ENCODE measurements at regions not wholly inside any gene's neighbourhood (a gene's known extent, or its start where the extent isn't known, plus 50 kb on each side); places are given as distances from the start of the nearest gene placed in this dataset.

DNA sequence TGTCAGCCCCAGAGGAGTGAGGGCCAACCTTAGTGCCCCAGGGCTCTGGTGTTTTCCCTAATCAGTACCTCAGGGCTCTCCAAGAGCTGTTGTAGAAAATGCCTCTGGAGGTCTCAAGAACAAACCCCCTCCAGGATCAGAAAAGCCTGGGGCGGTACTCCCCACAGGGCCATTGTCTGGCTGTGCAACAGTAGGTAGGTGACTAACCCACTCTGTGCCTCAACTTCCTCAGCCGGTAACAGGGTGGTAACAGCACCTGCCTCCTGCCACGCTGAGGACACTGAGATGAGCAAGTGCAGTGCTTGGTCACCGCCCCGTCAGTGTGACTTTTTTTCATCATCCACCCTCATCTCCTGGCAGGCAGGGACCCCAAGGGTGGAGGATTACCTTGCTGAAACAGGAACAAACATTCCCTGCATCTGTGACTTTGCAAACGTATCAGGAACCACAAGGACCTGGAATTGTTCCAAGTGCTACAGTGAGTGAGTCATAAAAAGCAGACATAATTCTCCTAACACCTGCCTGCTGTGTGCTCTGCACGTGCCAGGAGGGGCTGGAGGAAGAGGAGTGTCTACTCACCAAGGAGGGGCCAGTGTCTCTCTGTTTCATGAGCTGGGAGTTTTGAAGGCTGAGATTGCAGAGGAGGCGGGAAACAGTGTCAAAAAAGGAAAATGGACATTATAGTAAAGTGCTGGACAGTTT lies 440.8 kb downstream of the NPHP4 start:
- no peaks in the 10 kb centered on the region for H3K79me2 ChIP-seq (ENCODE audit: insufficient read depth, low read length)
- peak; percentile 15 for DNase-seq
- 0 out of 3 replicates have a peak, but pooled peaks have one; percentile 49 for ATAC-seq (ENCODE audit: insufficient read depth, low read depth)

DNA sequence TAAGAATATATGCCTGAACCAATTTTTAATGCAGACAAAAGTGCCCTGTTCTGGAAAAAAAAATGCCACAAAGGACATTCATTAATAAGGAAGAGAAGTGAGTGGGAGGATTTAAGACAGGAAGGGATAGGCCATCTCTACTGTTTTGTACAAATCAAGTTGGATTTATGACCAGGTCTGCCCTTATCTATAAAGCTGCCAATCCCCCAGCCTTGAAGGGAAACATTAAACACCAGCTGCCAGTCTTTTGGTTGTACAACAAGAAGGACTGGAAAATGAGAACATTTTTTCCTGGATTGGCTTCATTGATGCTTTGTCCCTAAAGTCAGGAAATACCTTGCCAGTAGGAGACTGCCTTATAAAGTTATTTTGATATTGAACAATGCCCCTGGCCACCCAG lies 444.0 kb downstream of the NPHP4 start:
- TF ChIP-seq EZH2 (IDR thresholded peaks at IDR 0.05; ENCODE audit: borderline replicate concordance, low read depth, low read length, severe bottlenecking) = no peak
- TF ChIP-seq, protein P1, sequence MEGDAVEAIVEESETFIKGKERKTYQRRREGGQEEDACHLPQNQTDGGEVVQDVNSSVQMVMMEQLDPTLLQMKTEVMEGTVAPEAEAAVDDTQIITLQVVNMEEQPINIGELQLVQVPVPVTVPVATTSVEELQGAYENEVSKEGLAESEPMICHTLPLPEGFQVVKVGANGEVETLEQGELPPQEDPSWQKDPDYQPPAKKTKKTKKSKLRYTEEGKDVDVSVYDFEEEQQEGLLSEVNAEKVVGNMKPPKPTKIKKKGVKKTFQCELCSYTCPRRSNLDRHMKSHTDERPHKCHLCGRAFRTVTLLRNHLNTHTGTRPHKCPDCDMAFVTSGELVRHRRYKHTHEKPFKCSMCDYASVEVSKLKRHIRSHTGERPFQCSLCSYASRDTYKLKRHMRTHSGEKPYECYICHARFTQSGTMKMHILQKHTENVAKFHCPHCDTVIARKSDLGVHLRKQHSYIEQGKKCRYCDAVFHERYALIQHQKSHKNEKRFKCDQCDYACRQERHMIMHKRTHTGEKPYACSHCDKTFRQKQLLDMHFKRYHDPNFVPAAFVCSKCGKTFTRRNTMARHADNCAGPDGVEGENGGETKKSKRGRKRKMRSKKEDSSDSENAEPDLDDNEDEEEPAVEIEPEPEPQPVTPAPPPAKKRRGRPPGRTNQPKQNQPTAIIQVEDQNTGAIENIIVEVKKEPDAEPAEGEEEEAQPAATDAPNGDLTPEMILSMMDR (IDR thresholded peaks at IDR 0.05; ENCODE audit: borderline replicate concordance, extremely low read depth, low read length, poor library complexity, severe bottlenecking) = no peak
- Histone ChIP-seq H3K27ac (ENCODE audit: low read length) (no peak overlapping the region), H4K20me1 (ENCODE audit: insufficient read depth, low read length) (no peaks in the 10 kb centered on the region), H3K36me3 (ENCODE audit: insufficient read depth, low read length) (no peaks in the 10 kb centered on the region), H3K4me1 (ENCODE audit: insufficient read depth, low read length) (no peaks in the 10 kb centered on the region), H2AFZ (ENCODE audit: low read depth, low read length) (no peak overlapping the region), H3K9me3 (ENCODE audit: insufficient read depth, low read length, severe bottlenecking) (no peaks in the 10 kb centered on the region), H3K4me3 (ENCODE audit: low read depth in 1 of 2, low read length in 2 of 2) (no peak overlapping the region), H3K27me3 (ENCODE audit: insufficient read depth, low read length, poor library complexity) (no peaks in the 10 kb centered on the region), H3K79me2 (ENCODE audit: insufficient read depth, low read length) (no peaks in the 10 kb centered on the region), H3K9ac (ENCODE audit: low read depth, low read length) (no peak overlapping the region), H3K4me2 (ENCODE audit: insufficient read depth, low read length) (no peak overlapping the region)
- ATAC-seq (ENCODE audit: insufficient read depth, low read depth) (no peak), DNase-seq (no peak)

More for the DNA sequence above, 440.8 kb downstream of the NPHP4 start:
- TF ChIP-seq EZH2 (IDR thresholded peaks at IDR 0.05; ENCODE audit: borderline replicate concordance, low read depth, low read length, severe bottlenecking) = no peak
- TF ChIP-seq, protein P1 (IDR thresholded peaks at IDR 0.05; ENCODE audit: borderline replicate concordance, extremely low read depth, low read length, poor library complexity, severe bottlenecking) = no peak
- no peaks in the 10 kb centered on the region for H3K4me1 ChIP-seq (ENCODE audit: insufficient read depth, low read length)
- no peaks in the 10 kb centered on the region for H3K27me3 ChIP-seq (ENCODE audit: insufficient read depth, low read length, poor library complexity)
- H2AFZ ChIP-seq (ENCODE audit: low read depth, low read length) = no peak overlapping the region
- no peaks in the 10 kb centered on the region for H3K36me3 ChIP-seq (ENCODE audit: insufficient read depth, low read length)
- H3K4me3 ChIP-seq (ENCODE audit: low read depth in 1 of 2, low read length in 2 of 2) = no peak overlapping the region
- H3K9ac ChIP-seq (ENCODE audit: low read depth, low read length) = no peak overlapping the region
- no peaks in the 10 kb centered on the region for H3K9me3 ChIP-seq (ENCODE audit: insufficient read depth, low read length, severe bottlenecking)
- H3K27ac ChIP-seq (ENCODE audit: low read length) = no peak overlapping the region
- H3K4me2 ChIP-seq (ENCODE audit: insufficient read depth, low read length) = no peak overlapping the region
- no peaks in the 10 kb centered on the region for H4K20me1 ChIP-seq (ENCODE audit: insufficient read depth, low read length)

DNA sequence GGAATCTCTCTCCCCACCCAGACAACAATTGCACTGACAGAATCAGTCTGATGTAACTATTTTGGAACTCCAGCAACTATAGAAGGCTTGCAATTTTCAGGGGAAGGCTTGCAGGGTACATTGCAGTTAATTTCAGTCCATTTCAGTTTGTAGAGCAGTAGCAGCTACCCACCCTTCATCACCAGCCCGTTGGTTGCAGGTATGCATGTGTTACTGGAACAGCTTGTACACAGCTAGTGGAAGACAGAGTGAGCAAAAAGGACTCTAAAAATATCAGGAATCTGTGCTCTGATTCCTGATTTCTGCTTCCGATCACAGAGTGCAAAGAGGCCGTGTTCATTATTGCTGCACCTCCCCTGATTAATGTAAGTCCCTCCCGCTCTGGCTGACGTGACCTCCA lies 449.0 kb downstream of the NPHP4 start:
- Histone ChIP-seq H3K79me2 (ENCODE audit: insufficient read depth, low read length) (no peaks in the 10 kb centered on the region), H3K9me3 (ENCODE audit: insufficient read depth, low read length, severe bottlenecking) (no peaks in the 10 kb centered on the region), H3K27me3 (ENCODE audit: insufficient read depth, low read length, poor library complexity) (peaks cover 3% of the 10 kb centered on the region), H2AFZ (ENCODE audit: low read depth, low read length) (no peak overlapping the region), H3K9ac (ENCODE audit: low read depth, low read length) (no peak overlapping the region), H3K4me3 (ENCODE audit: low read depth in 1 of 2, low read length in 2 of 2) (no peak overlapping the region), H3K4me1 (ENCODE audit: insufficient read depth, low read length) (no peaks in the 10 kb centered on the region), H3K27ac (ENCODE audit: low read length) (no peak overlapping the region), H3K36me3 (ENCODE audit: insufficient read depth, low read length) (no peaks in the 10 kb centered on the region), H3K4me2 (ENCODE audit: insufficient read depth, low read length) (no peak overlapping the region), H4K20me1 (ENCODE audit: insufficient read depth, low read length) (no peaks in the 10 kb centered on the region)
- TF ChIP-seq, protein P1 (IDR thresholded peaks at IDR 0.05; ENCODE audit: borderline replicate concordance, extremely low read depth, low read length, poor library complexity, severe bottlenecking) = no peak
- TF ChIP-seq EZH2 (IDR thresholded peaks at IDR 0.05; ENCODE audit: borderline replicate concordance, low read depth, low read length, severe bottlenecking) = no peak
- ATAC-seq (ENCODE audit: insufficient read depth, low read depth) (no peak), DNase-seq (no peak)
